MM.1S (cell line): ENCODE measurements at regions not wholly inside any gene's neighbourhood (a gene's known extent, or its start where the extent isn't known, plus 50 kb on each side); places are given as distances from the start of the nearest gene placed in this dataset.

Experiments used
- DNase-seq: peaks from one replicate; pipeline ENCODE4 v3.0.0-alpha.2; 2015
- H2AFZ ChIP-seq: fragments of 300-600 bp; sonication (generic); 2 replicates; pipeline ENCODE4 v1.6.0; 2016; ENCODE audit warnings: antibody characterized with exemption, low read length
- H3F3A ChIP-seq: fragments of 300-600 bp; sonication (generic); 2 replicates; pipeline ENCODE4 v1.6.1; 2016; ENCODE audit warnings: mild to moderate bottlenecking, antibody characterized with exemption, low read length, moderate library complexity, mixed read lengths; ENCODE audit not compliant: insufficient read depth
- H3K27ac ChIP-seq: fragments of 300-600 bp; sonication (generic); 2 replicates; pipeline ENCODE4 v1.5.1; 2016; ENCODE audit warnings: mild to moderate bottlenecking, low read length
- H3K27me3 ChIP-seq: fragments of 300-600 bp; sonication (generic); replicated peaks from 2 replicates; pipeline ENCODE4 v1.6.0; 2016; ENCODE audit warnings: low read length; ENCODE audit not compliant: insufficient read depth
- H3K36me3 ChIP-seq: fragments of 300-600 bp; sonication (generic); replicated peaks from 2 replicates; pipeline ENCODE4 v1.6.1; 2016; ENCODE audit warnings: mild to moderate bottlenecking, low read length, mixed read lengths; ENCODE audit not compliant: insufficient read depth
- H3K4me1 ChIP-seq: fragments of 300-600 bp; sonication (generic); 2 replicates; pipeline ENCODE4 v1.6.1; 2016; ENCODE audit warnings: low read length, mixed read lengths
- H3K4me2 ChIP-seq: fragments of 300-600 bp; sonication (generic); 2 replicates; pipeline ENCODE4 v1.6.0; 2016; ENCODE audit warnings: low read depth, low read length
- H3K4me3 ChIP-seq: fragments of 300-600 bp; sonication (generic); 2 replicates; pipeline ENCODE4 v1.5.1; 2016; ENCODE audit warnings: low read length, mixed read lengths
- H3K79me2 ChIP-seq: fragments of 300-600 bp; sonication (generic); 2 replicates; pipeline ENCODE4 v1.6.1; 2016; ENCODE audit warnings: mixed run types, low read length, mixed read lengths
- H3K9ac ChIP-seq: fragments of 300-600 bp; sonication (generic); 2 replicates; pipeline ENCODE4 v1.6.1; 2016; ENCODE audit warnings: low read length, mixed read lengths
- H3K9me2 ChIP-seq: fragments of 300-600 bp; sonication (generic); replicated peaks from 2 replicates; pipeline ENCODE4 v1.6.1; 2016; ENCODE audit warnings: mild to moderate bottlenecking, low read length, mixed read lengths; ENCODE audit not compliant: insufficient read depth
- H3K9me3 ChIP-seq: fragments of 300-600 bp; sonication (generic); replicated peaks from 2 replicates; pipeline ENCODE4 v1.6.1; 2016; ENCODE audit warnings: mild to moderate bottlenecking, low read length, mixed read lengths; ENCODE audit not compliant: insufficient read depth
- H4K20me1 ChIP-seq: fragments of 300-600 bp; sonication (generic); 2 replicates; pipeline ENCODE4 v1.6.1; 2016; ENCODE audit warnings: mild to moderate bottlenecking, low read length, moderate library complexity, mixed read lengths; ENCODE audit not compliant: insufficient read depth
- CTCF ChIP-seq: fragments of 300-600 bp; sonication (generic); IDR thresholded peaks from 2 replicates; pipeline ENCODE4 v1.5.1; 2016; ENCODE audit warnings: antibody characterized with exemption, low read length, mixed read lengths
- EZH2 ChIP-seq: fragments of 300-600 bp; sonication (generic); optimal IDR thresholded peaks from 2 replicates; pipeline ENCODE3; 2017; ENCODE audit warnings: low read depth, mild to moderate bottlenecking, antibody characterized with exemption, low read length, mixed read lengths
- EZH2phosphoT487 ChIP-seq: fragments of 300-600 bp; sonication (generic); IDR thresholded peaks from 2 replicates; pipeline ENCODE4 v1.6.1; 2018; ENCODE audit warnings: antibody characterized with exemption, low read length

GRCh38 chr5:29992248-29992647, 1201.2 kb upstream of the CDH6 start:
- Histone ChIP-seq H3K27ac (no peak overlapping the region), H3F3A (no peaks in the 10 kb centered on the region), H3K9me2 (no peaks in the 10 kb centered on the region), H3K9ac (no peak overlapping the region), H3K36me3 (no peaks in the 10 kb centered on the region), H3K4me3 (no peak overlapping the region), H2AFZ (no peak overlapping the region), H3K79me2 (no peaks in the 10 kb centered on the region), H4K20me1 (no peaks in the 10 kb centered on the region), H3K9me3 (no peaks in the 10 kb centered on the region), H3K4me2 (no peak overlapping the region), H3K4me1 (no peaks in the 10 kb centered on the region), H3K27me3 (no peaks in the 10 kb centered on the region)
- no peak for DNase-seq
- TF ChIP-seq EZH2phosphoT487 (no peak), EZH2 (no peak), CTCF (no peak)

GRCh38 chr5:29990681-29991080, 1202.8 kb upstream of the CDH6 start:
- H3K4me3 ChIP-seq, result no peak overlapping the region
- H3K27me3 ChIP-seq, result no peaks in the 10 kb centered on the region
- H3K36me3 ChIP-seq, result no peaks in the 10 kb centered on the region
- H2AFZ ChIP-seq, result no peak overlapping the region
- H3K9ac ChIP-seq, result no peak overlapping the region
- no peak for DNase-seq
- no peaks in the 10 kb centered on the region for H3K9me2 ChIP-seq
- no peaks in the 10 kb centered on the region for H4K20me1 ChIP-seq
- H3K9me3 ChIP-seq, result no peaks in the 10 kb centered on the region
- no peaks in the 10 kb centered on the region for H3K79me2 ChIP-seq
- no peaks in the 10 kb centered on the region for H3K4me1 ChIP-seq
- no peaks in the 10 kb centered on the region for H3F3A ChIP-seq
- no peak overlapping the region for H3K4me2 ChIP-seq
- H3K27ac ChIP-seq, result no peak overlapping the region
- no peak for TF ChIP-seq EZH2phosphoT487
- TF ChIP-seq CTCF, result no peak
- TF ChIP-seq EZH2, result no peak

- no peaks in the 10 kb centered on the region for H3K27me3 ChIP-seq
- no peaks in the 10 kb centered on the region for H3K36me3 ChIP-seq
- H3K79me2 ChIP-seq, result no peaks in the 10 kb centered on the region
- no peak overlapping the region for H3K4me2 ChIP-seq
- no peaks in the 10 kb centered on the region for H4K20me1 ChIP-seq
- TF ChIP-seq CTCF (no peak), EZH2 (no peak), EZH2phosphoT487 (no peak)
- no peaks in the 10 kb centered on the region for H3F3A ChIP-seq
- no peak overlapping the region for H3K27ac ChIP-seq
- no peaks in the 10 kb centered on the region for H3K9me3 ChIP-seq
- H3K9me2 ChIP-seq, result no peaks in the 10 kb centered on the region
- no peaks in the 10 kb centered on the region for H3K4me1 ChIP-seq
- H3K9ac ChIP-seq, result no peak overlapping the region
- DNase-seq, result no peak
- no peak overlapping the region for H2AFZ ChIP-seq
- no peak overlapping the region for H3K4me3 ChIP-seq
Observed at GRCh38 chr5:29984156-29984540, 1209.3 kb upstream of the CDH6 start.
